Endothelial cell of umbilical vein (primary cell): ENCODE measurements at regions not wholly inside any gene's neighbourhood (a gene's known extent, or its start where the extent isn't known, plus 50 kb on each side); places are given as distances from the start of the nearest gene placed in this dataset.

ENCODE experiments used
- BruUV-seq: library from RNA; stranded (reverse); fragments of 400-500 nt; replicated peaks from 2 replicates; lab custom pipeline; 2021; lab: Mats Ljungman, UMichigan
- CTCF ChIA-PET: fragments of 300-600, 350-600 bp; sonication (Branson Sonifier 250); formaldehyde crosslinking; loops from one replicate; lab custom pipeline; 2021; ENCODE audit warnings: antibody characterized with exemption, inconsistent platforms; lab: Charles Lee
- POLR2A ChIA-PET: fragments of 300-600, 350-600 bp; sonication (Branson Sonifier 250); formaldehyde crosslinking; loops from one replicate; lab custom pipeline; 2021; ENCODE audit warnings: antibody characterized with exemption, inconsistent platforms; lab: Charles Lee
- DNase-seq: peaks from one replicate; pipeline ENCODE4 v3.0.0-alpha.2; 2011; ENCODE audit warnings: low read depth, low spot score
- FAIRE-seq: peaks from 2 replicates; lab custom pipeline; 2011; peaks lifted over from hg19 to GRCh38; lab: Jason Lieb, UNC
- H2AFZ ChIP-seq: 2 replicates; pipeline ENCODE4 v1.6.0; 2012; ENCODE audit warnings: low read depth, low read length, control low read depth, inconsistent platforms
- H3K27ac ChIP-seq: 2 replicates; pipeline ENCODE4 v1.5.1; 2011; ENCODE audit warnings: low read depth, mild to moderate bottlenecking, control low read depth, low read length, moderate library complexity; ENCODE audit not compliant: insufficient read depth
- H3K27me3 ChIP-seq, 2 experiments: 2 replicates each; pipeline versions ENCODE4 v1.6.0 to v1.6.1; 2011; ENCODE audit warnings: low read length in 2 of 2, mixed read lengths in 1 of 2; ENCODE audit not compliant: control insufficient read depth in 2 of 2, insufficient read depth in 2 of 2
- H3K36me3 ChIP-seq, 2 experiments: 2 replicates in 1 of 2; 3 replicates in 1 of 2; pipeline ENCODE4 v1.5.1; 2011; ENCODE audit warnings: low read length in 2 of 2, mild to moderate bottlenecking in 1 of 2, moderate library complexity in 1 of 2; ENCODE audit not compliant: control insufficient read depth in 2 of 2, insufficient read depth in 2 of 2; ENCODE audit errors: extremely low read depth in 1 of 2
- H3K4me1 ChIP-seq: 3 replicates; pipeline ENCODE4 v1.5.1; 2011; ENCODE audit warnings: mild to moderate bottlenecking, low read length; ENCODE audit not compliant: control insufficient read depth, insufficient read depth; ENCODE audit errors: extremely low read depth
- H3K4me2 ChIP-seq: 2 replicates; pipeline ENCODE4 v1.6.1; 2011; ENCODE audit warnings: low read length, control low read depth, mixed read lengths; ENCODE audit not compliant: insufficient read depth
- H3K4me3 ChIP-seq, 3 experiments: fragments of 200-600 bp in 1 of 3; sonication (generic), shearing (Covaris generic) in 1 of 3; replicated peaks in 1 of 3; 2 replicates each; pipeline ENCODE4 v1.5.1; 2011 to 2016; ENCODE audit warnings: control low read depth in 3 of 3, low read length in 3 of 3, mild to moderate bottlenecking in 2 of 3, inconsistent platforms in 1 of 3, low read depth in 1 of 3, moderate library complexity in 1 of 3; ENCODE audit not compliant: insufficient read depth in 1 of 3
- H3K79me2 ChIP-seq: 2 replicates; pipeline ENCODE4 v1.6.0; 2012; ENCODE audit warnings: low read length, inconsistent platforms; ENCODE audit not compliant: control insufficient read depth, insufficient read depth
- H3K9ac ChIP-seq: replicated peaks from 2 replicates; pipeline ENCODE3; 2011; ENCODE audit warnings: low read length, control low read depth; ENCODE audit not compliant: insufficient read depth; ENCODE audit errors: extremely low read depth
- H3K9me1 ChIP-seq: replicated peaks from 3 replicates; pipeline ENCODE4 v1.6.0; 2011; ENCODE audit warnings: mild to moderate bottlenecking, low read length; ENCODE audit not compliant: control insufficient read depth, insufficient read depth; ENCODE audit errors: extremely low read depth
- H3K9me3 ChIP-seq: replicated peaks from 2 replicates; pipeline ENCODE4 v1.5.1; 2012; ENCODE audit warnings: low read length, inconsistent platforms; ENCODE audit not compliant: control insufficient read depth, insufficient read depth
- H4K20me1 ChIP-seq: replicated peaks from 2 replicates; pipeline ENCODE3; 2011; ENCODE audit warnings: mild to moderate bottlenecking, low read length; ENCODE audit not compliant: control insufficient read depth, insufficient read depth; ENCODE audit errors: extremely low read depth
- EZH2 ChIP-seq: IDR thresholded peaks from 2 replicates; pipeline ENCODE4 v1.6.1; 2012; ENCODE audit warnings: borderline replicate concordance, low read depth, mild to moderate bottlenecking, moderate library complexity, low read length, inconsistent platforms; ENCODE audit not compliant: severe bottlenecking
- FOS ChIP-seq: IDR thresholded peaks from 2 replicates; pipeline ENCODE4 v1.6.1; 2011; ENCODE audit warnings: mild to moderate bottlenecking, low read length, moderate library complexity, borderline replicate concordance; ENCODE audit not compliant: insufficient read depth
- GATA2 ChIP-seq: IDR thresholded peaks from 2 replicates; pipeline ENCODE4 v1.7.0; 2011; ENCODE audit warnings: low read depth, mild to moderate bottlenecking, moderate library complexity, mixed read lengths, low read length; ENCODE audit not compliant: insufficient read length, insufficient read depth
- JUN ChIP-seq: IDR thresholded peaks from 2 replicates; pipeline ENCODE4 v1.6.1; 2011; ENCODE audit warnings: borderline replicate concordance, low read depth; ENCODE audit not compliant: insufficient read length, insufficient read depth
- MYC ChIP-seq: IDR thresholded peaks from one replicate; pipeline ENCODE4 v1.6.1; 2011; ENCODE audit warnings: mild to moderate bottlenecking, low read depth, low read length
- POLR2A ChIP-seq: IDR thresholded peaks from 2 replicates; pipeline ENCODE4 v1.6.1; 2012; ENCODE audit warnings: low read depth, mild to moderate bottlenecking, control low read depth, low read length
- POLR2AphosphoS5 ChIP-seq: IDR thresholded peaks from 2 replicates; pipeline ENCODE4 v1.6.1; 2012; ENCODE audit warnings: low read depth, mild to moderate bottlenecking, control low read depth, low read length, moderate library complexity; ENCODE audit not compliant: insufficient read depth
- dilution Hi-C: fragments of 300-500 bp; cut with MboI; formaldehyde crosslinking; loops from one replicate; pipeline ENCODE4 v1.15.0; 2019; ENCODE audit warnings: low sequenced_read_pairs; ENCODE audit not compliant: extremely low pct_ligation_motif_present
- intact Hi-C: fragments of 100-400 bp; cut with micrococcal nuclease; formaldehyde crosslinking; loops from one replicate; pipeline ENCODE4 v1.10.0; 2022
- TF ChIP-seq, protein P1 (sequence below), 2 donors: IDR thresholded peaks; 1 replicate in 1 of 2; 2 replicates in 1 of 2; pipeline ENCODE4 v1.5.1; 2011; ENCODE audit warnings: low read length in 2 of 2, mild to moderate bottlenecking in 2 of 2, moderate library complexity in 2 of 2, control low read depth in 1 of 2, inconsistent platforms in 1 of 2, low read depth in 1 of 2; ENCODE audit not compliant: insufficient read depth in 1 of 2; ENCODE audit errors: extremely low read depth in 1 of 2
- TF ChIP-seq, protein P2 (sequence below): IDR thresholded peaks from 2 replicates; pipeline ENCODE4 v1.6.1; 2011; ENCODE audit not compliant: insufficient read depth, insufficient read length

DNA sequence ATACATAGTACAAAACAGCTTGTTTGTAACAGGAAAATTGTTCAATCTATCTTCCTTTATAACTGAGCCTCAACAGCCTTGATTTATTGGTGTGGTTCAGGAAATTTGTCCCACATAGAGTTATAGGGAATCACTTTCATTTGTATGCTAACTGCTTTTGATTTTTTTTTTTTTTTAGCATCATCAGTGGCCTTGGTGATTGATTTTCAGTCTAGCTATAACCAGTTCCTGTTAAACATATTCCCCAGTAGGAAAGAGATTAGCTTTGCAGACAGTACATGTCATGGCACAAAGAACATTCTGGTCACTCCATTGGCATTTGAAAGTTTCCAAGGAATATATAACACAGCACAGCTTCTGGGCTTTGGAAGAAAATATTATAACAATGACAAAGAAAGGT, 337.3 kb upstream of the TMPO start:
- Histone ChIP-seq H2AFZ (no peak overlapping the region), H3K36me3 (no peaks in the 10 kb centered on the region), H3K79me2 (no peaks in the 10 kb centered on the region), H3K9me1 (no peaks in the 10 kb centered on the region), H3K27ac (no peak overlapping the region), H3K27me3 (peaks cover 0 to 2% of the 10 kb centered on the region in 2 experiments), H3K4me2 (no peak overlapping the region), H4K20me1 (no peaks in the 10 kb centered on the region), H3K4me1 (no peaks in the 10 kb centered on the region), H3K4me3 (no peak overlapping the region), H3K9me3 (no peaks in the 10 kb centered on the region), H3K9ac (no peak overlapping the region)
- BruUV-seq = no TSS peak
- ChIA-PET POLR2A (no interaction called here), CTCF (interaction anchor here (1.2 kb wide), 1 partner anchor 16 kb away, joined by 3 read pairs; no protein-coding TSS in a partner anchor)
- intact Hi-C loops = no loop called here
- dilution Hi-C loops = no loop called here
- FAIRE-seq (no peak), DNase-seq (no peak)
- TF ChIP-seq EZH2 (no peak), GATA2 (no peak), POLR2AphosphoS5 (no peak), FOS (no peak), POLR2A (no peak), MYC (no peak), JUN (no peak)
- TF ChIP-seq, protein P1, sequence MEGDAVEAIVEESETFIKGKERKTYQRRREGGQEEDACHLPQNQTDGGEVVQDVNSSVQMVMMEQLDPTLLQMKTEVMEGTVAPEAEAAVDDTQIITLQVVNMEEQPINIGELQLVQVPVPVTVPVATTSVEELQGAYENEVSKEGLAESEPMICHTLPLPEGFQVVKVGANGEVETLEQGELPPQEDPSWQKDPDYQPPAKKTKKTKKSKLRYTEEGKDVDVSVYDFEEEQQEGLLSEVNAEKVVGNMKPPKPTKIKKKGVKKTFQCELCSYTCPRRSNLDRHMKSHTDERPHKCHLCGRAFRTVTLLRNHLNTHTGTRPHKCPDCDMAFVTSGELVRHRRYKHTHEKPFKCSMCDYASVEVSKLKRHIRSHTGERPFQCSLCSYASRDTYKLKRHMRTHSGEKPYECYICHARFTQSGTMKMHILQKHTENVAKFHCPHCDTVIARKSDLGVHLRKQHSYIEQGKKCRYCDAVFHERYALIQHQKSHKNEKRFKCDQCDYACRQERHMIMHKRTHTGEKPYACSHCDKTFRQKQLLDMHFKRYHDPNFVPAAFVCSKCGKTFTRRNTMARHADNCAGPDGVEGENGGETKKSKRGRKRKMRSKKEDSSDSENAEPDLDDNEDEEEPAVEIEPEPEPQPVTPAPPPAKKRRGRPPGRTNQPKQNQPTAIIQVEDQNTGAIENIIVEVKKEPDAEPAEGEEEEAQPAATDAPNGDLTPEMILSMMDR (IDR thresholded peaks at IDR 0.05; ENCODE audit: extremely low read depth in 1 of 2, insufficient read depth in 1 of 2, low read depth in 1 of 2, low read length in 2 of 2) = no peak
- TF ChIP-seq, protein P2, sequence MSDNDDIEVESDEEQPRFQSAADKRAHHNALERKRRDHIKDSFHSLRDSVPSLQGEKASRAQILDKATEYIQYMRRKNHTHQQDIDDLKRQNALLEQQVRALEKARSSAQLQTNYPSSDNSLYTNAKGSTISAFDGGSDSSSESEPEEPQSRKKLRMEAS = no peak
